ENCODE measurements at regions not wholly inside any gene's neighbourhood (a gene's known extent, or its start where the extent isn't known, plus 50 kb on each side); places are given as distances from the start of the nearest gene placed in this dataset.
A peak's percentile ranks its signal among the peaks of the same experiment; 100 is the strongest.

DNA sequence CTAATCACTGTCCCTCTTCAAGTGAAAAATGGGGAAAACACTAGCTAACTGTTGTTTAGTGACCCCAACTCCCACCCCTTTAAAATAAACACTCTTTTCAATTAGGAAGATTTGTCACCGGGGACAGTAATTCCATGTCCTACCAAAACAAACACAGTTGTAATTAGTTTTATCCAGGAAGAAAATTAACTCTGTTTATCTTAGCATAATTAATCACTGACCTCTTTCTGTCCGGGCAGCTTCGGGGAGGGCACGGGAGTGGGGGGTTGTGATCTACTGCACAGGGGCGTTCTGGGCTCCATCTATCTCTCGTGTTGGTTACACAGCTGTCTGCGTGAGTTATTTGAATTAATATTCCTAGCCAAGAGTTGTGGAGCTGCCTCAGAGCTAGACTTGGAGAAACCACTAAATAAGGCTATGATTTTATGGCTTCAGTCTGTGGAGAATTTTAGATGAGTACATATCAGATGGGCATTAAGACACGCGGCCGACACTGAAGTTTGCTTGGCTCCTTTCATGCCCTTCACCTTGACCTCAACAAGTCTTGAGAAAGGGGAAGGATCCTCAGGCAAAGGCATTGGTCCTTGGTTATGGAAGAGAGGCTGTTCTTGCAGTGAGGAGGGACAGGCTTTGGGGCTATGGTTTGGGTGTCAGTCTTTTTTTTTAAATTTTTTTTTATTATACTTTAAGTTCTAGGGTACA, 102.0 kb upstream of the TRABD2B start:
- DNase-seq (ENCODE audit: extremely low spot score, unreplicated experiment) = no peak
- Mint-ChIP-seq H3K4me1 (ENCODE audit: unreplicated experiment) (peaks cover 12% of the 10 kb centered on the region), H3K27ac (no peak overlapping the region), H3K4me3 (no peak overlapping the region), H3K36me3 (no peaks in the 10 kb centered on the region), H3K27me3 (peaks cover 52% of the 10 kb centered on the region), H3K9me3 (no peaks in the 10 kb centered on the region)
- TF ChIP-seq CTCF (conservative IDR thresholded peaks at IDR 0.05) = no peak

DNA sequence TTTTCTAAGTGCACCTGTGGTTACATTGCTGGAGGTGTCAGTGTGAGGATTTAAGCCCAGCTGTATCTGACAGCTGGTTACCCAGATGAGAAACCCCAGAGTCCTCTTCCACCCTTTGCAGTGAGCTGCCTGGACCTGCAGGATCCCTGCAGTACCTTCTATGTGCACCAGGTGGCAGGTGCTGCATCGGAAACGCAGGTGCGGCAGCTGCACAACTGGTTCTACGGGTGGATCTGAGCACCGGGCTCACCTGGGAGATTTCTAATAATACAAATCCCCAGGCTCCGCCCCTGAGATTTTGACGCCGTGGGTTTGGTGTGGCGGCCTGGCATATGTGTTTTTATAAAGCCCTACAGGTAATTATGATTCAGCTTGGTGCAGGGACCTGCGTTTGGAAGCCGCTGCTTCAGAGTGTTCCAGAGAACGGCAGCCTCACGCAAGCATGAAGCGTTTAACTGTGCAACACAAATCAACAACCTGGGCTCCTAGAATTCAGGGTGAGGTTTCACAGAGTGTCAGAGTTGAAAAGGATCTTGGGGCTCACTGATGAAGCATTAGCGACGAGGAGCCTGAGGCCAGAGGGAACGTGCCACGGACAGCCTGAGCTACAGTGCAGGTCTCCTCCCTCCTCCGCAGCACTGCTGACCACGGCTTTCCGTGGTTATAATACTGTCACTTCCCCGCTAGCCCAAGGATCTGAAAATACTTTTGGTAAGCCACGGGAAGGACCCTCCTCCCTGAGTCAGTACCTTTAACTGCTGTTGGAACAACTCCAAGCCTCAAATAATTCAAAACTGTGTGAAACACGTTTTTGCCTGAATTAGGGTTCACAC, 96.7 kb upstream of the TRABD2B start:
- DNase-seq (ENCODE audit: extremely low spot score, unreplicated experiment) = peak; percentile 84
- Mint-ChIP-seq H3K9me3 (peaks cover 5% of the 10 kb centered on the region), H3K27me3 (peaks cover 70% of the 10 kb centered on the region), H3K36me3 (no peaks in the 10 kb centered on the region), H3K4me1 (ENCODE audit: unreplicated experiment) (peaks cover 11% of the 10 kb centered on the region), H3K27ac (peak overlapping the region; percentile 78), H3K4me3 (peak overlapping the region; percentile 54)
- TF ChIP-seq CTCF (conservative IDR thresholded peaks at IDR 0.05) = peak; percentile 88

GRCh38 chr1:48093147-48093546, 96.0 kb upstream of the TRABD2B start:
- no peak for DNase-seq (ENCODE audit: extremely low spot score, unreplicated experiment)
- H3K9me3 Mint-ChIP-seq = peaks cover 5% of the 10 kb centered on the region
- peaks cover 62% of the 10 kb centered on the region for H3K27me3 Mint-ChIP-seq

GRCh38 chr1:48092401-48092800, 95.2 kb upstream of the TRABD2B start:
- Mint-ChIP-seq H3K36me3 (no peaks in the 10 kb centered on the region), H3K4me3 (no peak overlapping the region), H3K9me3 (peaks cover 5% of the 10 kb centered on the region), H3K4me1 (ENCODE audit: unreplicated experiment) (peaks cover 5% of the 10 kb centered on the region), H3K27ac (no peak overlapping the region), H3K27me3 (peaks cover 59% of the 10 kb centered on the region)
- no peak for TF ChIP-seq CTCF (conservative IDR thresholded peaks at IDR 0.05)
- no peak for DNase-seq (ENCODE audit: extremely low spot score, unreplicated experiment)

More at GRCh38 chr1:48093147-48093546, 96.0 kb upstream of the TRABD2B start:
- H3K4me1 Mint-ChIP-seq (ENCODE audit: unreplicated experiment) = peaks cover 5% of the 10 kb centered on the region
- TF ChIP-seq CTCF (conservative IDR thresholded peaks at IDR 0.05) = no peak
- no peak overlapping the region for H3K4me3 Mint-ChIP-seq
- no peak overlapping the region for H3K27ac Mint-ChIP-seq
- no peaks in the 10 kb centered on the region for H3K36me3 Mint-ChIP-seq

- no peak for DNase-seq (ENCODE audit: extremely low spot score, unreplicated experiment)
- H3K36me3 Mint-ChIP-seq = no peaks in the 10 kb centered on the region
- peaks cover 5% of the 10 kb centered on the region for H3K9me3 Mint-ChIP-seq
- H3K27me3 Mint-ChIP-seq = peaks cover 55% of the 10 kb centered on the region
- H3K4me3 Mint-ChIP-seq = no peak overlapping the region
- no peak for TF ChIP-seq CTCF (conservative IDR thresholded peaks at IDR 0.05)
- H3K4me1 Mint-ChIP-seq (ENCODE audit: unreplicated experiment) = peaks cover 11% of the 10 kb centered on the region
- H3K27ac Mint-ChIP-seq = no peak overlapping the region
These were observed 92.2 kb upstream of the TRABD2B start for GRCh38 chr1:48089356-48089891.

Data from type B pancreatic cell (in vitro differentiated cells).